NOMO-1 treated with dmso at 0.1 percent for 144 hours (cell line): ENCODE measurements at regions not wholly inside any gene's neighbourhood (a gene's known extent, or its start where the extent isn't known, plus 50 kb on each side); places are given as distances from the start of the nearest gene placed in this dataset.

Experiments used
- DNase-seq: peaks from one replicate; lab custom pipeline; 2025; ENCODE audit not compliant: unreplicated experiment; lab: John Stamatoyannopoulos, UW

GRCh38 chr7:41054960-41055661 is 647.8 kb downstream of the INHBA start:
- DNase-seq = no peak

GRCh38 chr7:41053820-41054219 is 649.1 kb downstream of the INHBA start:
- DNase-seq = no peak

- DNase-seq = no peak
Measured at GRCh38 chr7:41052736-41053135, 650.2 kb downstream of the INHBA start.

GRCh38 chr7:41052201-41052600 is 650.7 kb downstream of the INHBA start:
- DNase-seq = no peak

- DNase-seq = no peak
Measured at GRCh38 chr7:41051535-41051934, 651.4 kb downstream of the INHBA start.

GRCh38 chr7:41051062-41051461 is 651.8 kb downstream of the INHBA start:
- DNase-seq = no peak

- no peak for DNase-seq
Measured at GRCh38 chr7:41048771-41049170, 654.1 kb downstream of the INHBA start.

GRCh38 chr7:41047789-41048191 is 655.1 kb downstream of the INHBA start:
- DNase-seq = no peak

- no peak for DNase-seq
Measured at GRCh38 chr7:41047211-41047610, 655.7 kb downstream of the INHBA start.

GRCh38 chr7:41046776-41047175 is 656.1 kb downstream of the INHBA start:
- DNase-seq = no peak

- no peak for DNase-seq
Measured at GRCh38 chr7:41046221-41046761, 656.6 kb downstream of the INHBA start.

- no peak for DNase-seq
Measured at GRCh38 chr7:41045556-41046123, 657.2 kb downstream of the INHBA start.

- DNase-seq = no peak
Measured at GRCh38 chr7:41039981-41040380, 662.9 kb downstream of the INHBA start.

- no peak for DNase-seq
Measured at GRCh38 chr7:41039386-41039953, 663.4 kb downstream of the INHBA start.

GRCh38 chr7:41038211-41038610 is 664.7 kb downstream of the INHBA start:
- no peak for DNase-seq

GRCh38 chr7:41037691-41038090 is 665.2 kb downstream of the INHBA start:
- no peak for DNase-seq

- no peak for DNase-seq
Measured at GRCh38 chr7:41035794-41036193, 667.1 kb downstream of the INHBA start.

GRCh38 chr7:41033500-41033899 is 669.4 kb downstream of the INHBA start:
- no peak for DNase-seq

- no peak for DNase-seq
Measured at GRCh38 chr7:41030673-41031072, 672.2 kb downstream of the INHBA start.

- DNase-seq = no peak
Measured at GRCh38 chr7:41029072-41029499, 673.8 kb downstream of the INHBA start.

GRCh38 chr7:41028580-41028979 is 674.3 kb downstream of the INHBA start:
- DNase-seq = no peak

- DNase-seq = no peak
Measured at GRCh38 chr7:41027428-41028115, 675.3 kb downstream of the INHBA start.
